ENCODE measurements at regions not wholly inside any gene's neighbourhood (a gene's known extent, or its start where the extent isn't known, plus 50 kb on each side); places are given as distances from the start of the nearest gene placed in this dataset.

DNA sequence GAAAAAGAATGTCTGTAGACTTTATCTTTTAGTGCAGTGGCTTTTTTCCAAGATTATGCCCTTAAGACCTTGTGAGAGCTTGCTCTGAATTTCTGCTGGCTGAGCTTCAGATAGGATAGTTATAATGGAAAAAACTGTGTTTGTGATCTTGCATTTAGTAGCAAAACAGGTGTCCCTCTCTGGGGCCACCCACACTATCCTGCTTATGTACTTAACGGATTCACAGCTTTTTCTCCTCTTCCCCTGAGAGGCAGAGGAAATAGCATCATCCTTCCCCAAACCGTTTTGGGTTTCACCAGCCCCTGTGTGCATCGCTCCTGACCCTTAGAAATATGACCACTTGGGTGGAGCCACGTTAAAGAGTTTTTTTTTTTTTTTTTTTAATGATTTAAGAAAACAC, 101.2 kb downstream of the RAB18 start:
- no peak for TF ChIP-seq POLR2A (IDR thresholded peaks at IDR 0.05)
- TF ChIP-seq, protein P1, sequence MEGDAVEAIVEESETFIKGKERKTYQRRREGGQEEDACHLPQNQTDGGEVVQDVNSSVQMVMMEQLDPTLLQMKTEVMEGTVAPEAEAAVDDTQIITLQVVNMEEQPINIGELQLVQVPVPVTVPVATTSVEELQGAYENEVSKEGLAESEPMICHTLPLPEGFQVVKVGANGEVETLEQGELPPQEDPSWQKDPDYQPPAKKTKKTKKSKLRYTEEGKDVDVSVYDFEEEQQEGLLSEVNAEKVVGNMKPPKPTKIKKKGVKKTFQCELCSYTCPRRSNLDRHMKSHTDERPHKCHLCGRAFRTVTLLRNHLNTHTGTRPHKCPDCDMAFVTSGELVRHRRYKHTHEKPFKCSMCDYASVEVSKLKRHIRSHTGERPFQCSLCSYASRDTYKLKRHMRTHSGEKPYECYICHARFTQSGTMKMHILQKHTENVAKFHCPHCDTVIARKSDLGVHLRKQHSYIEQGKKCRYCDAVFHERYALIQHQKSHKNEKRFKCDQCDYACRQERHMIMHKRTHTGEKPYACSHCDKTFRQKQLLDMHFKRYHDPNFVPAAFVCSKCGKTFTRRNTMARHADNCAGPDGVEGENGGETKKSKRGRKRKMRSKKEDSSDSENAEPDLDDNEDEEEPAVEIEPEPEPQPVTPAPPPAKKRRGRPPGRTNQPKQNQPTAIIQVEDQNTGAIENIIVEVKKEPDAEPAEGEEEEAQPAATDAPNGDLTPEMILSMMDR (IDR thresholded peaks at IDR 0.05 in 4 of 5, conservative IDR thresholded peaks at IDR 0.05 in 1 of 5), result no peak
